ENCODE measurements at regions not wholly inside any gene's neighbourhood (a gene's known extent, or its start where the extent isn't known, plus 50 kb on each side); places are given as distances from the start of the nearest gene placed in this dataset.

GRCh38 chr9:108588246-108588645 is 267.5 kb downstream of the ACTL7B start:
- Histone ChIP-seq H3K9ac (ENCODE audit: low read length) (no peak overlapping the region), H3K36me3 (ENCODE audit: insufficient read depth, low read length) (no peaks in the 10 kb centered on the region), H3K27me3 (ENCODE audit: control insufficient read depth in 1 of 2, insufficient read depth in 2 of 2, low read length in 2 of 2) (no peaks in the 10 kb centered on the region), H3K4me3 (ENCODE audit: low read depth in 1 of 2, low read length in 2 of 2) (no peak overlapping the region), H3K4me1 (ENCODE audit: insufficient read depth, low read length) (no peaks in the 10 kb centered on the region), H3K27ac (ENCODE audit: low read depth, low read length) (no peak overlapping the region), H3K9me3 (ENCODE audit: low read length) (no peaks in the 10 kb centered on the region)

- Histone ChIP-seq H3K27me3 (ENCODE audit: control insufficient read depth in 1 of 2, insufficient read depth in 2 of 2, low read length in 2 of 2) (no peaks in the 10 kb centered on the region), H3K9ac (ENCODE audit: low read length) (no peak overlapping the region), H3K4me1 (ENCODE audit: insufficient read depth, low read length) (no peaks in the 10 kb centered on the region), H3K4me3 (ENCODE audit: low read depth in 1 of 2, low read length in 2 of 2) (no peak overlapping the region), H3K9me3 (ENCODE audit: low read length) (no peaks in the 10 kb centered on the region), H3K36me3 (ENCODE audit: insufficient read depth, low read length) (no peaks in the 10 kb centered on the region), H3K27ac (ENCODE audit: low read depth, low read length) (no peak overlapping the region)
Measured at GRCh38 chr9:108586471-108587139, 269.2 kb downstream of the ACTL7B start.

GRCh38 chr9:108584860-108585259 is 270.9 kb downstream of the ACTL7B start:
- Histone ChIP-seq H3K27ac (ENCODE audit: low read depth, low read length) (no peak overlapping the region), H3K9ac (ENCODE audit: low read length) (no peak overlapping the region), H3K4me1 (ENCODE audit: insufficient read depth, low read length) (no peaks in the 10 kb centered on the region), H3K36me3 (ENCODE audit: insufficient read depth, low read length) (no peaks in the 10 kb centered on the region), H3K4me3 (ENCODE audit: low read depth in 1 of 2, low read length in 2 of 2) (no peak overlapping the region), H3K27me3 (ENCODE audit: control insufficient read depth in 1 of 2, insufficient read depth in 2 of 2, low read length in 2 of 2) (no peaks in the 10 kb centered on the region), H3K9me3 (ENCODE audit: low read length) (no peaks in the 10 kb centered on the region)

GRCh38 chr9:108582726-108583125 is 273.1 kb downstream of the ACTL7B start:
- no peak overlapping the region for H3K9ac ChIP-seq (ENCODE audit: low read length)
- no peak overlapping the region for H3K4me3 ChIP-seq (ENCODE audit: low read depth in 1 of 2, low read length in 2 of 2)
- H3K4me1 ChIP-seq (ENCODE audit: insufficient read depth, low read length) = no peaks in the 10 kb centered on the region
- H3K9me3 ChIP-seq (ENCODE audit: low read length) = no peaks in the 10 kb centered on the region
- no peaks in the 10 kb centered on the region for H3K27me3 ChIP-seq (ENCODE audit: control insufficient read depth in 1 of 2, insufficient read depth in 2 of 2, low read length in 2 of 2)
- no peaks in the 10 kb centered on the region for H3K36me3 ChIP-seq (ENCODE audit: insufficient read depth, low read length)
- H3K27ac ChIP-seq (ENCODE audit: low read depth, low read length) = no peak overlapping the region

GRCh38 chr9:108579757-108580439 is 275.9 kb downstream of the ACTL7B start:
- Histone ChIP-seq H3K4me1 (ENCODE audit: insufficient read depth, low read length) (no peaks in the 10 kb centered on the region), H3K36me3 (ENCODE audit: insufficient read depth, low read length) (no peaks in the 10 kb centered on the region), H3K4me3 (ENCODE audit: low read depth in 1 of 2, low read length in 2 of 2) (no peak overlapping the region), H3K9me3 (ENCODE audit: low read length) (no peaks in the 10 kb centered on the region), H3K27me3 (ENCODE audit: control insufficient read depth in 1 of 2, insufficient read depth in 2 of 2, low read length in 2 of 2) (no peaks in the 10 kb centered on the region), H3K9ac (ENCODE audit: low read length) (no peak overlapping the region), H3K27ac (ENCODE audit: low read depth, low read length) (no peak overlapping the region)

- Histone ChIP-seq H3K9me3 (ENCODE audit: low read length) (no peaks in the 10 kb centered on the region), H3K27ac (ENCODE audit: low read depth, low read length) (no peak overlapping the region)
Measured at GRCh38 chr9:108575276-108575675, 280.5 kb downstream of the ACTL7B start.

GRCh38 chr9:108569624-108570023 is 286.2 kb downstream of the ACTL7B start:
- Histone ChIP-seq H3K9ac (ENCODE audit: low read length) (no peak overlapping the region), H3K4me1 (ENCODE audit: insufficient read depth, low read length) (no peaks in the 10 kb centered on the region), H3K36me3 (ENCODE audit: insufficient read depth, low read length) (no peaks in the 10 kb centered on the region), H3K27ac (ENCODE audit: low read depth, low read length) (no peak overlapping the region), H3K9me3 (ENCODE audit: low read length) (no peaks in the 10 kb centered on the region), H3K27me3 (ENCODE audit: control insufficient read depth in 1 of 2, insufficient read depth in 2 of 2, low read length in 2 of 2) (no peaks in the 10 kb centered on the region), H3K4me3 (ENCODE audit: low read depth in 1 of 2, low read length in 2 of 2) (no peak overlapping the region)

More at GRCh38 chr9:108575276-108575675, 280.5 kb downstream of the ACTL7B start:
- no peaks in the 10 kb centered on the region for H3K36me3 ChIP-seq (ENCODE audit: insufficient read depth, low read length)
- H3K4me3 ChIP-seq (ENCODE audit: low read depth in 1 of 2, low read length in 2 of 2) = no peak overlapping the region
- no peaks in the 10 kb centered on the region for H3K4me1 ChIP-seq (ENCODE audit: insufficient read depth, low read length)
- no peak overlapping the region for H3K9ac ChIP-seq (ENCODE audit: low read length)
- no peaks in the 10 kb centered on the region for H3K27me3 ChIP-seq (ENCODE audit: control insufficient read depth in 1 of 2, insufficient read depth in 2 of 2, low read length in 2 of 2)

GRCh38 chr9:108568093-108568492 is 287.7 kb downstream of the ACTL7B start:
- H3K27ac ChIP-seq (ENCODE audit: low read depth, low read length) = no peak overlapping the region
- no peaks in the 10 kb centered on the region for H3K36me3 ChIP-seq (ENCODE audit: insufficient read depth, low read length)
- H3K9ac ChIP-seq (ENCODE audit: low read length) = no peak overlapping the region
- no peaks in the 10 kb centered on the region for H3K9me3 ChIP-seq (ENCODE audit: low read length)
- no peaks in the 10 kb centered on the region for H3K27me3 ChIP-seq (ENCODE audit: control insufficient read depth in 1 of 2, insufficient read depth in 2 of 2, low read length in 2 of 2)
- H3K4me1 ChIP-seq (ENCODE audit: insufficient read depth, low read length) = no peaks in the 10 kb centered on the region
- no peak overlapping the region for H3K4me3 ChIP-seq (ENCODE audit: low read depth in 1 of 2, low read length in 2 of 2)

GRCh38 chr9:108567571-108567970 is 288.2 kb downstream of the ACTL7B start:
- Histone ChIP-seq H3K4me3 (ENCODE audit: low read depth in 1 of 2, low read length in 2 of 2) (no peak overlapping the region), H3K4me1 (ENCODE audit: insufficient read depth, low read length) (no peaks in the 10 kb centered on the region), H3K27ac (ENCODE audit: low read depth, low read length) (no peak overlapping the region), H3K27me3 (ENCODE audit: control insufficient read depth in 1 of 2, insufficient read depth in 2 of 2, low read length in 2 of 2) (no peaks in the 10 kb centered on the region), H3K9ac (ENCODE audit: low read length) (no peak overlapping the region), H3K9me3 (ENCODE audit: low read length) (no peaks in the 10 kb centered on the region), H3K36me3 (ENCODE audit: insufficient read depth, low read length) (no peaks in the 10 kb centered on the region)

- H3K9ac ChIP-seq (ENCODE audit: low read length) = no peak overlapping the region
- H3K27ac ChIP-seq (ENCODE audit: low read depth, low read length) = no peak overlapping the region
- no peaks in the 10 kb centered on the region for H3K27me3 ChIP-seq (ENCODE audit: control insufficient read depth in 1 of 2, insufficient read depth in 2 of 2, low read length in 2 of 2)
- no peaks in the 10 kb centered on the region for H3K4me1 ChIP-seq (ENCODE audit: insufficient read depth, low read length)
- H3K36me3 ChIP-seq (ENCODE audit: insufficient read depth, low read length) = no peaks in the 10 kb centered on the region
- H3K9me3 ChIP-seq (ENCODE audit: low read length) = no peaks in the 10 kb centered on the region
- no peak overlapping the region for H3K4me3 ChIP-seq (ENCODE audit: low read depth in 1 of 2, low read length in 2 of 2)
Measured at GRCh38 chr9:108565651-108566378, 290.0 kb downstream of the ACTL7B start.

GRCh38 chr9:108562176-108562575 is 293.6 kb downstream of the ACTL7B start:
- no peak overlapping the region for H3K27ac ChIP-seq (ENCODE audit: low read depth, low read length)
- no peaks in the 10 kb centered on the region for H3K9me3 ChIP-seq (ENCODE audit: low read length)
- no peak overlapping the region for H3K4me3 ChIP-seq (ENCODE audit: low read depth in 1 of 2, low read length in 2 of 2)
- no peak overlapping the region for H3K9ac ChIP-seq (ENCODE audit: low read length)
- H3K4me1 ChIP-seq (ENCODE audit: insufficient read depth, low read length) = no peaks in the 10 kb centered on the region
- H3K27me3 ChIP-seq (ENCODE audit: control insufficient read depth in 1 of 2, insufficient read depth in 2 of 2, low read length in 2 of 2) = no peaks in the 10 kb centered on the region
- no peaks in the 10 kb centered on the region for H3K36me3 ChIP-seq (ENCODE audit: insufficient read depth, low read length)

Data from muscle layer of colon (tissue), 2 donors.